ENCODE measurements at regions not wholly inside any gene's neighbourhood (a gene's known extent, or its start where the extent isn't known, plus 50 kb on each side); places are given as distances from the start of the nearest gene placed in this dataset.

- no peak for TF ChIP-seq CHD7 (IDR thresholded peaks at IDR 0.05; ENCODE audit: insufficient replicate concordance, low read length)
- TF ChIP-seq SRF (IDR thresholded peaks at IDR 0.05; ENCODE audit: low read depth, low read length) = no peak
- TF ChIP-seq E2F6 (IDR thresholded peaks at IDR 0.05) = no peak
- TF ChIP-seq SAP30 (IDR thresholded peaks at IDR 0.05; ENCODE audit: insufficient read depth, insufficient replicate concordance, low read length) = no peak
- TF ChIP-seq EP300 (IDR thresholded peaks at IDR 0.05; ENCODE audit: borderline replicate concordance in 1 of 2, low read depth in 2 of 2, low read length in 2 of 2) = no peak
- TF ChIP-seq SIN3A (conservative IDR thresholded peaks at IDR 0.05 in 1 of 2, IDR thresholded peaks at IDR 0.05 in 1 of 2; ENCODE audit: low read depth in 1 of 2, low read length in 2 of 2) = no peak
- no peak for TF ChIP-seq GABPA (IDR thresholded peaks at IDR 0.05; ENCODE audit: borderline replicate concordance, insufficient read depth, low read length)
- no peak for TF ChIP-seq RXRA (IDR thresholded peaks at IDR 0.05; ENCODE audit: insufficient read depth, low read depth, low read length)
- TF ChIP-seq SIRT6 (IDR thresholded peaks at IDR 0.05; ENCODE audit: low read length) = no peak
Measured at GRCh38 chr4:104795264-104795939, 300.7 kb upstream of the CXXC4 start (continued).

All from H1 (cell line).